Progenitor cell of endocrine pancreas (in vitro differentiated cells): ENCODE measurements at regions not wholly inside any gene's neighbourhood (a gene's known extent, or its start where the extent isn't known, plus 50 kb on each side); places are given as distances from the start of the nearest gene placed in this dataset.

Experiments used
- DNase-seq: peaks from one replicate; pipeline ENCODE4 v3.0.0; 2021; ENCODE audit warnings: low spot score; ENCODE audit not compliant: unreplicated experiment
- H3K27ac Mint-ChIP-seq: 2 replicates; pipeline ENCODE4 v1.8.0; 2021; ENCODE audit warnings: mild to moderate bottlenecking, moderate library complexity, mixed read lengths
- H3K27me3 Mint-ChIP-seq: 2 replicates; pipeline ENCODE4 v1.8.0; 2021; ENCODE audit warnings: mixed read lengths
- H3K36me3 Mint-ChIP-seq: 2 replicates; pipeline ENCODE4 v1.8.0; 2022; ENCODE audit warnings: mixed read lengths; ENCODE audit not compliant: insufficient read depth
- H3K4me1 Mint-ChIP-seq: 2 replicates; pipeline ENCODE4 v1.8.0; 2021; ENCODE audit warnings: low read depth, mixed read lengths
- H3K4me3 Mint-ChIP-seq: 2 replicates; pipeline ENCODE4 v1.8.0; 2021; ENCODE audit warnings: low read depth, mild to moderate bottlenecking, moderate library complexity, mixed read lengths
- H3K9me3 Mint-ChIP-seq: 2 replicates; pipeline ENCODE4 v1.8.0; 2021; ENCODE audit warnings: low read depth, mixed read lengths
- CTCF ChIP-seq: fragments of 200-600 bp; sonication (generic); IDR thresholded peaks from one replicate; pipeline ENCODE4 v1.5.0; 2021; ENCODE audit warnings: antibody characterized with exemption, mild to moderate bottlenecking; ENCODE audit not compliant: unreplicated experiment

- Mint-ChIP-seq H3K9me3 (no peaks in the 10 kb centered on the region), H3K27ac (no peak overlapping the region), H3K4me1 (no peaks in the 10 kb centered on the region), H3K4me3 (no peak overlapping the region), H3K27me3 (no peaks in the 10 kb centered on the region), H3K36me3 (no peaks in the 10 kb centered on the region)
- TF ChIP-seq CTCF, result no peak
- DNase-seq, result no peak
Observed at GRCh38 chr9:103804077-103804735, 289.9 kb upstream of the SMC2 start.

GRCh38 chr9:103809745-103810144, 284.4 kb upstream of the SMC2 start:
- Mint-ChIP-seq H3K36me3 (no peaks in the 10 kb centered on the region), H3K4me1 (no peaks in the 10 kb centered on the region), H3K9me3 (no peaks in the 10 kb centered on the region), H3K27ac (no peak overlapping the region), H3K27me3 (no peaks in the 10 kb centered on the region), H3K4me3 (no peak overlapping the region)
- no peak for DNase-seq
- TF ChIP-seq CTCF, result no peak

- Mint-ChIP-seq H3K4me3 (no peak overlapping the region), H3K4me1 (no peaks in the 10 kb centered on the region), H3K27ac (no peak overlapping the region), H3K36me3 (no peaks in the 10 kb centered on the region), H3K9me3 (no peaks in the 10 kb centered on the region), H3K27me3 (no peaks in the 10 kb centered on the region)
- DNase-seq, result no peak
- TF ChIP-seq CTCF, result no peak
Observed at GRCh38 chr9:103811462-103811861, 282.6 kb upstream of the SMC2 start.

GRCh38 chr9:103816146-103816545, 278.0 kb upstream of the SMC2 start:
- H3K27ac Mint-ChIP-seq, result no peak overlapping the region
- H3K4me1 Mint-ChIP-seq, result no peaks in the 10 kb centered on the region
- DNase-seq, result no peak
- H3K36me3 Mint-ChIP-seq, result no peaks in the 10 kb centered on the region
- H3K9me3 Mint-ChIP-seq, result no peaks in the 10 kb centered on the region
- no peaks in the 10 kb centered on the region for H3K27me3 Mint-ChIP-seq
- TF ChIP-seq CTCF, result no peak
- H3K4me3 Mint-ChIP-seq, result no peak overlapping the region

- no peaks in the 10 kb centered on the region for H3K36me3 Mint-ChIP-seq
- H3K9me3 Mint-ChIP-seq, result no peaks in the 10 kb centered on the region
- no peaks in the 10 kb centered on the region for H3K27me3 Mint-ChIP-seq
- no peak overlapping the region for H3K4me3 Mint-ChIP-seq
- no peaks in the 10 kb centered on the region for H3K4me1 Mint-ChIP-seq
- H3K27ac Mint-ChIP-seq, result no peak overlapping the region
- DNase-seq, result no peak
- TF ChIP-seq CTCF, result no peak
Observed at GRCh38 chr9:103819936-103820335, 274.2 kb upstream of the SMC2 start.
